ENCODE measurements at regions not wholly inside any gene's neighbourhood (a gene's known extent, or its start where the extent isn't known, plus 50 kb on each side); places are given as distances from the start of the nearest gene placed in this dataset.

DNA sequence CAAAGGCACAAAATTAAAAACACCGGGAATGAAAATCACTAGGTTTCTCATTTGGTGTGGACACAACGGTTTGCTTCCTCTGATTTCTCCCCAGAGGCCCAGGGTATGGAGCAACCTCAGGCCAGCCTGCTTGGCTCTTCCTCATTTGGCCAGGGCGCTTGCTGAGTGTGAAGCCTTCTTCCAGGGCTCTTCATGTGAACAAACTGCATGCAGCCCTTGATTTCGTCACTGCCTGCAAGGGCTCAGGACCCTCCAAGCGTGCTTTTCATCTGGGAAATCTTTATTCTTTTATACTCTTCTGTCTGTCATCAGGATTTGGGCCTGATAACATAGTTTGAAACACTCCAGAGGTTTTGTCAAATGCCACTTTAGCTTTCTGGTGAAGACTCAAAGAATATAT is 122.6 kb upstream of the KLF4 start (continued):
- TF ChIP-seq ZNF48 (tag by site-specific recombination; IDR thresholded peaks at IDR 0.05): no peak

DNA sequence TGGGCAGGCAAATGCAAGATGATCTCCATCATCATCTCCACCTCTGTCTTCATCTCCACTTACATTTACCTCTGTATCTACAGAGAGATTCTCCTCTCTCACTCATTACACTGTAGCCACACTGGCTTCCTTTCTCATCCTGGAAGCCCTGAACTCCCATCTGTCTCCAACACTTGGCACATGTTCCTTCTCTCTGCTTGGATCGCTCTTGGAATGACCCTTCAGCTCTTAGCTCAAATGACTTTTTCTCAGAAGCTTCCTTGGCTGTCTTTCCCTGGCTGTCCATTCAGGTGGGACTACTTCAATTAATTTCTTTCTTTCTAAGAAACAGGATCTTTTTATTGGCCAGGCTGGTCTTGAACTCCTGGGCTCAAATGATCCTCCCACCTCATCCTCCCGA is 120.0 kb upstream of the KLF4 start:
- ChIA-PET POLR2A (no interaction called here), CTCF (no interaction called here)
- Histone ChIP-seq H3K4me1 (ENCODE audit: control insufficient read depth, insufficient read depth, low read length) (no peaks in the 10 kb centered on the region), H3K4me3 (ENCODE audit: low read depth, low read length) (no peak overlapping the region), H3K36me3 (ENCODE audit: control insufficient read depth in 2 of 2, insufficient read depth in 1 of 2, low read length in 2 of 2) (no peaks in the 10 kb centered on the region), H3K9me3 (ENCODE audit: control insufficient read depth, insufficient read depth, low read depth, low read length) (no peaks in the 10 kb centered on the region), H3K27ac (ENCODE audit: extremely low read depth, low read depth, low read length) (no peak overlapping the region)
- TF ChIP-seq ZNF23 (tag by site-specific recombination; IDR thresholded peaks at IDR 0.05; ENCODE audit: borderline replicate concordance): no peak
- TF ChIP-seq ZNF214 (tag by site-specific recombination; IDR thresholded peaks at IDR 0.05; ENCODE audit: borderline replicate concordance): no peak
- TF ChIP-seq, protein P1, sequence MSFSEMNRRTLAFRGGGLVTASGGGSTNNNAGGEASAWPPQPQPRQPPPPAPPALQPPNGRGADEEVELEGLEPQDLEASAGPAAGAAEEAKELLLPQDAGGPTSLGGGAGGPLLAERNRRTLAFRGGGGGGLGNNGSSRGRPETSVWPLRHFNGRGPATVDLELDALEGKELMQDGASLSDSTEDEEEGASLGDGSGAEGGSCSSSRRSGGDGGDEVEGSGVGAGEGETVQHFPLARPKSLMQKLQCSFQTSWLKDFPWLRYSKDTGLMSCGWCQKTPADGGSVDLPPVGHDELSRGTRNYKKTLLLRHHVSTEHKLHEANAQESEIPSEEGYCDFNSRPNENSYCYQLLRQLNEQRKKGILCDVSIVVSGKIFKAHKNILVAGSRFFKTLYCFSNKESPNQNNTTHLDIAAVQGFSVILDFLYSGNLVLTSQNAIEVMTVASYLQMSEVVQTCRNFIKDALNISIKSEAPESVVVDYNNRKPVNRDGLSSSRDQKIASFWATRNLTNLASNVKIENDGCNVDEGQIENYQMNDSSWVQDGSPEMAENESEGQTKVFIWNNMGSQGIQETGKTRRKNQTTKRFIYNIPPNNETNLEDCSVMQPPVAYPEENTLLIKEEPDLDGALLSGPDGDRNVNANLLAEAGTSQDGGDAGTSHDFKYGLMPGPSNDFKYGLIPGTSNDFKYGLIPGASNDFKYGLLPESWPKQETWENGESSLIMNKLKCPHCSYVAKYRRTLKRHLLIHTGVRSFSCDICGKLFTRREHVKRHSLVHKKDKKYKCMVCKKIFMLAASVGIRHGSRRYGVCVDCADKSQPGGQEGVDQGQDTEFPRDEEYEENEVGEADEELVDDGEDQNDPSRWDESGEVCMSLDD (tag by site-specific recombination; IDR thresholded peaks at IDR 0.05): no peak
- TF ChIP-seq, protein P2, sequence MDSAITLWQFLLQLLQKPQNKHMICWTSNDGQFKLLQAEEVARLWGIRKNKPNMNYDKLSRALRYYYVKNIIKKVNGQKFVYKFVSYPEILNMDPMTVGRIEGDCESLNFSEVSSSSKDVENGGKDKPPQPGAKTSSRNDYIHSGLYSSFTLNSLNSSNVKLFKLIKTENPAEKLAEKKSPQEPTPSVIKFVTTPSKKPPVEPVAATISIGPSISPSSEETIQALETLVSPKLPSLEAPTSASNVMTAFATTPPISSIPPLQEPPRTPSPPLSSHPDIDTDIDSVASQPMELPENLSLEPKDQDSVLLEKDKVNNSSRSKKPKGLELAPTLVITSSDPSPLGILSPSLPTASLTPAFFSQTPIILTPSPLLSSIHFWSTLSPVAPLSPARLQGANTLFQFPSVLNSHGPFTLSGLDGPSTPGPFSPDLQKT (IDR thresholded peaks at IDR 0.05; ENCODE audit: borderline replicate concordance, low read depth, low read length): no peak
- TF ChIP-seq, protein P3, sequence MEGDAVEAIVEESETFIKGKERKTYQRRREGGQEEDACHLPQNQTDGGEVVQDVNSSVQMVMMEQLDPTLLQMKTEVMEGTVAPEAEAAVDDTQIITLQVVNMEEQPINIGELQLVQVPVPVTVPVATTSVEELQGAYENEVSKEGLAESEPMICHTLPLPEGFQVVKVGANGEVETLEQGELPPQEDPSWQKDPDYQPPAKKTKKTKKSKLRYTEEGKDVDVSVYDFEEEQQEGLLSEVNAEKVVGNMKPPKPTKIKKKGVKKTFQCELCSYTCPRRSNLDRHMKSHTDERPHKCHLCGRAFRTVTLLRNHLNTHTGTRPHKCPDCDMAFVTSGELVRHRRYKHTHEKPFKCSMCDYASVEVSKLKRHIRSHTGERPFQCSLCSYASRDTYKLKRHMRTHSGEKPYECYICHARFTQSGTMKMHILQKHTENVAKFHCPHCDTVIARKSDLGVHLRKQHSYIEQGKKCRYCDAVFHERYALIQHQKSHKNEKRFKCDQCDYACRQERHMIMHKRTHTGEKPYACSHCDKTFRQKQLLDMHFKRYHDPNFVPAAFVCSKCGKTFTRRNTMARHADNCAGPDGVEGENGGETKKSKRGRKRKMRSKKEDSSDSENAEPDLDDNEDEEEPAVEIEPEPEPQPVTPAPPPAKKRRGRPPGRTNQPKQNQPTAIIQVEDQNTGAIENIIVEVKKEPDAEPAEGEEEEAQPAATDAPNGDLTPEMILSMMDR (tag by site-specific recombination; IDR thresholded peaks at IDR 0.05): no peak
- TF ChIP-seq, protein P4, sequence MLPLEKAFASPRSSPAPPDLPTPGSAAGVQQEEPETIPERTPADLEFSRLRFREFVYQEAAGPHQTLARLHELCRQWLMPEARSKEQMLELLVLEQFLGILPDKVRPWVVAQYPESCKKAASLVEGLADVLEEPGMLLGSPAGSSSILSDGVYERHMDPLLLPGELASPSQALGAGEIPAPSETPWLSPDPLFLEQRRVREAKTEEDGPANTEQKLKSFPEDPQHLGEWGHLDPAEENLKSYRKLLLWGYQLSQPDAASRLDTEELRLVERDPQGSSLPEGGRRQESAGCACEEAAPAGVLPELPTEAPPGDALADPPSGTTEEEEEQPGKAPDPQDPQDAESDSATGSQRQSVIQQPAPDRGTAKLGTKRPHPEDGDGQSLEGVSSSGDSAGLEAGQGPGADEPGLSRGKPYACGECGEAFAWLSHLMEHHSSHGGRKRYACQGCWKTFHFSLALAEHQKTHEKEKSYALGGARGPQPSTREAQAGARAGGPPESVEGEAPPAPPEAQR (tag by site-specific recombination; IDR thresholded peaks at IDR 0.05): no peak
- no peak for TF ChIP-seq ZNF335 (tag by site-specific recombination; conservative IDR thresholded peaks at IDR 0.05)
- TF ChIP-seq ZNF416 (tag by site-specific recombination; IDR thresholded peaks at IDR 0.05): no peak
- TF ChIP-seq ZNF621 (tag by site-specific recombination; IDR thresholded peaks at IDR 0.05): no peak
- no peak for TF ChIP-seq ZBTB17 (tag by site-specific recombination; IDR thresholded peaks at IDR 0.05)
- TF ChIP-seq ZNF629 (tag by site-specific recombination; IDR thresholded peaks at IDR 0.05): no peak

DNA sequence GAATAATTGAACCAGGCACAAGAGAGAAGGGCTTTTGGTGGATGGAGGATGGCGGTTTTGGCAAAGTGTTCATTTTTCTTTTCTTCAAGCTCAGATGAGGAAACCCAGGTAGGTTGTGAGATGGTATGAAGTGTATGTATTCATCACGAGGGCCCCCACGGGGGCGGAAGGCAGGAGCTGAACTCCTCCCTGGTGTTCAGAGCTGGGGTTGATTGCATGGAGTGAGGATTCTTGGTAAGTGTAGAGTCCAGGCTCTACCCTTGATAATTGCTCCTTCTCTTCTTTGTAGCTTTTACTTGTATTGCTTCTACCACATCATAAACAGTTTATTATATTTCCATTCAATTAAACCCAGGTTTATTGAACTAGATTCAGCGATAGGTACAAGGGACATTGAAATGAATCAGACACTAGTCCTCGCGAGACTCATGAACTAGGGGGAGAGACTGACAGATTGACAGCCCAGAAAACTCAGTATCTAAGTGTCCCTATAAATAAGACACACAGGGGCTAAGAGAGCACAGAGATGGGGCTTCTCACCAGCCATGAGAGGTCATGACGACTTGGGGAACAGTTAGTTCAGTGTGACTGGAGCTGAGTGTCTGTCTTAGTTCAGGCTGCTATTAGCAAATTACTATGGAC is 116.7 kb upstream of the KLF4 start:
- TF ChIP-seq ZNF510 (tag by site-specific recombination; IDR thresholded peaks at IDR 0.05; ENCODE audit: insufficient replicate concordance): no peak
- TF ChIP-seq, protein P4 (tag by site-specific recombination; IDR thresholded peaks at IDR 0.05): no peak
- TF ChIP-seq ZNF140 (tag by site-specific recombination; IDR thresholded peaks at IDR 0.05): no peak
- TF ChIP-seq BCL11B (tag by site-specific recombination; IDR thresholded peaks at IDR 0.05; ENCODE audit: low read depth): no peak
- no peak for TF ChIP-seq ZNF600 (tag by site-specific recombination; IDR thresholded peaks at IDR 0.05)
- TF ChIP-seq, protein P5, sequence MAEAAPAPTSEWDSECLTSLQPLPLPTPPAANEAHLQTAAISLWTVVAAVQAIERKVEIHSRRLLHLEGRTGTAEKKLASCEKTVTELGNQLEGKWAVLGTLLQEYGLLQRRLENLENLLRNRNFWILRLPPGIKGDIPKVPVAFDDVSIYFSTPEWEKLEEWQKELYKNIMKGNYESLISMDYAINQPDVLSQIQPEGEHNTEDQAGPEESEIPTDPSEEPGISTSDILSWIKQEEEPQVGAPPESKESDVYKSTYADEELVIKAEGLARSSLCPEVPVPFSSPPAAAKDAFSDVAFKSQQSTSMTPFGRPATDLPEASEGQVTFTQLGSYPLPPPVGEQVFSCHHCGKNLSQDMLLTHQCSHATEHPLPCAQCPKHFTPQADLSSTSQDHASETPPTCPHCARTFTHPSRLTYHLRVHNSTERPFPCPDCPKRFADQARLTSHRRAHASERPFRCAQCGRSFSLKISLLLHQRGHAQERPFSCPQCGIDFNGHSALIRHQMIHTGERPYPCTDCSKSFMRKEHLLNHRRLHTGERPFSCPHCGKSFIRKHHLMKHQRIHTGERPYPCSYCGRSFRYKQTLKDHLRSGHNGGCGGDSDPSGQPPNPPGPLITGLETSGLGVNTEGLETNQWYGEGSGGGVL (tag by site-specific recombination; IDR thresholded peaks at IDR 0.05): no peak
- no peak for TF ChIP-seq ZNF114 (tag by site-specific recombination; IDR thresholded peaks at IDR 0.05)
- CTCF ChIA-PET: no interaction called here
- Histone ChIP-seq H3K36me3 (ENCODE audit: control insufficient read depth in 2 of 2, insufficient read depth in 1 of 2, low read length in 2 of 2) (no peaks in the 10 kb centered on the region), H3K4me1 (ENCODE audit: control insufficient read depth, insufficient read depth, low read length) (no peaks in the 10 kb centered on the region), H3K9me3 (ENCODE audit: control insufficient read depth, insufficient read depth, low read depth, low read length) (no peaks in the 10 kb centered on the region), H3K4me3 (ENCODE audit: low read depth, low read length) (no peak overlapping the region), H3K27ac (ENCODE audit: extremely low read depth, low read depth, low read length) (no peak overlapping the region)
- POLR2A ChIA-PET: no interaction called here
